Prostate gland (tissue), 2 donors: ENCODE measurements at regions not wholly inside any gene's neighbourhood (a gene's known extent, or its start where the extent isn't known, plus 50 kb on each side); places are given as distances from the start of the nearest gene placed in this dataset.

ENCODE experiments used
- CTCF ChIP-seq, 4 experiments: fragments of 200-600 bp in 2 of 4; fragments of 450-650 bp in 2 of 4; sonication (generic) in 2 of 4; IDR thresholded peaks; 1 replicate in 3 of 4; 2 replicates in 1 of 4; pipeline ENCODE4 v1.5.1; 2016 to 2019; ENCODE audit warnings: antibody characterized with exemption in 4 of 4, mild to moderate bottlenecking in 2 of 4, moderate library complexity in 2 of 4
- POLR2AphosphoS5 ChIP-seq: sonication (generic); formaldehyde crosslinking; IDR thresholded peaks from one replicate; pipeline ENCODE4 v1.6.1; 2017; ENCODE audit warnings: antibody characterized with exemption

GRCh38 chr6:94862112-94862511, 715.2 kb upstream of the MANEA start:
- no peak for TF ChIP-seq CTCF (IDR thresholded peaks at IDR 0.05)
- TF ChIP-seq POLR2AphosphoS5, result no peak
